Gastroesophageal sphincter (tissue), 3 donors: ENCODE measurements at regions not wholly inside any gene's neighbourhood (a gene's known extent, or its start where the extent isn't known, plus 50 kb on each side); places are given as distances from the start of the nearest gene placed in this dataset.

Experiments used
- CTCF ChIP-seq, 4 experiments: fragments of 200-600 bp in 2 of 4; fragments of 450-650 bp in 2 of 4; sonication (generic) in 1 of 4; IDR thresholded peaks; one replicate each; pipeline ENCODE4 v1.5.1; 2017 to 2019; ENCODE audit warnings: antibody characterized with exemption in 4 of 4, mild to moderate bottlenecking in 2 of 4, moderate library complexity in 2 of 4
- EP300 ChIP-seq: sonication (generic); formaldehyde crosslinking; IDR thresholded peaks from one replicate; pipeline ENCODE4 v1.6.1; 2017; ENCODE audit warnings: antibody characterized with exemption, mild to moderate bottlenecking
- POLR2A ChIP-seq, 2 donors: fragments of 450-650 bp; IDR thresholded peaks; one replicate each; pipeline ENCODE4 v1.6.1; 2017; ENCODE audit warnings: antibody characterized with exemption in 2 of 2, mild to moderate bottlenecking in 2 of 2, moderate library complexity in 1 of 2
- POLR2AphosphoS5 ChIP-seq: sonication (generic); formaldehyde crosslinking; IDR thresholded peaks from one replicate; pipeline ENCODE4 v1.6.1; 2017; ENCODE audit warnings: antibody characterized with exemption

GRCh38 chr14:106642090-106642489, 1115.7 kb downstream of the TMEM121 start:
- TF ChIP-seq CTCF (IDR thresholded peaks at IDR 0.05) (no peak), POLR2A (IDR thresholded peaks at IDR 0.05) (no peak), EP300 (no peak), POLR2AphosphoS5 (no peak)
